GM23338 (cell line): ENCODE measurements at regions not wholly inside any gene's neighbourhood (a gene's known extent, or its start where the extent isn't known, plus 50 kb on each side); places are given as distances from the start of the nearest gene placed in this dataset.

Source experiments
- ATAC-seq: fragments of 200-7000 bp; cut with Tn5 transposase; 3 replicates; pipeline ENCODE4 v1.9.1; 2020
- DNase-seq: peaks from one replicate; pipeline ENCODE4 v3.0.0-alpha.2; 2015; ENCODE audit warnings: low spot score
- H2AFZ ChIP-seq: fragments of 200-600 bp; sonication (generic); 2 replicates; pipeline ENCODE4 v1.8.0; 2016; ENCODE audit warnings: antibody characterized with exemption, mild to moderate bottlenecking, moderate library complexity
- H3F3A ChIP-seq: fragments of 200-600 bp; sonication (generic); replicated peaks from 2 replicates; pipeline ENCODE4 v1.8.0; 2017; ENCODE audit warnings: antibody characterized with exemption, mixed run types, low read depth
- H3K27ac ChIP-seq: fragments of 200-600 bp; sonication (generic); 2 replicates; pipeline ENCODE4 v1.6.1; 2016; ENCODE audit warnings: low read depth
- H3K27me3 ChIP-seq: fragments of 200-600 bp; sonication (generic); 2 replicates; pipeline ENCODE4 v1.8.0; 2016; ENCODE audit warnings: mild to moderate bottlenecking, mixed run types, moderate library complexity; ENCODE audit not compliant: insufficient read depth
- H3K36me3 ChIP-seq: fragments of 200-600 bp; sonication (generic); 2 replicates; pipeline ENCODE4 v1.8.0; 2016; ENCODE audit warnings: mild to moderate bottlenecking; ENCODE audit not compliant: insufficient read depth
- H3K4me1 ChIP-seq: fragments of 200-600 bp; sonication (generic); 2 replicates; pipeline ENCODE4 v1.8.0; 2016; ENCODE audit warnings: mild to moderate bottlenecking, moderate library complexity; ENCODE audit not compliant: insufficient read depth
- H3K4me2 ChIP-seq: fragments of 200-600 bp; sonication (generic); 2 replicates; pipeline ENCODE4 v1.7.1; 2017; ENCODE audit warnings: mixed run types
- H3K4me3 ChIP-seq: fragments of 200-600 bp; sonication (generic); 2 replicates; pipeline ENCODE4 v1.6.1; 2016; ENCODE audit warnings: mixed run types
- H3K79me2 ChIP-seq: fragments of 200-600 bp; sonication (generic); replicated peaks from 2 replicates; pipeline ENCODE4 v1.8.0; 2017; ENCODE audit warnings: mild to moderate bottlenecking; ENCODE audit not compliant: insufficient read depth
- H3K9me2 ChIP-seq: fragments of 200-600 bp; sonication (generic); 2 replicates; pipeline ENCODE4 v1.8.0; 2017; ENCODE audit not compliant: insufficient read depth
- H4K20me1 ChIP-seq: fragments of 200-600 bp; sonication (generic); replicated peaks from 2 replicates; pipeline ENCODE4 v1.8.0; 2017; ENCODE audit warnings: mild to moderate bottlenecking; ENCODE audit not compliant: insufficient read depth
- H3K27ac Mint-ChIP-seq: 2 replicates; pipeline ENCODE4 v1.8.0; 2020; ENCODE audit warnings: inconsistent platforms, mild to moderate bottlenecking, moderate library complexity, mixed read lengths
- H3K27me3 Mint-ChIP-seq: 3 replicates; pipeline ENCODE4 v1.8.0; 2022; ENCODE audit warnings: low read depth, mild to moderate bottlenecking, moderate library complexity, mixed read lengths, inconsistent platforms; ENCODE audit not compliant: insufficient read depth, poor library complexity
- H3K36me3 Mint-ChIP-seq: 3 replicates; pipeline ENCODE4 v1.8.0; 2021; ENCODE audit warnings: low read depth, mild to moderate bottlenecking, inconsistent platforms, moderate library complexity, mixed read lengths
- H3K4me1 Mint-ChIP-seq: 3 replicates; pipeline ENCODE4 v1.8.0; 2020; ENCODE audit warnings: mild to moderate bottlenecking, inconsistent platforms, mixed read lengths
- H3K4me3 Mint-ChIP-seq: 3 replicates; pipeline ENCODE4 v1.8.0; 2021; ENCODE audit warnings: moderate library complexity, mild to moderate bottlenecking, inconsistent platforms, mixed read lengths
- H3K9me3 Mint-ChIP-seq: 3 replicates; pipeline ENCODE4 v1.8.0; 2020; ENCODE audit warnings: moderate library complexity, mild to moderate bottlenecking, inconsistent platforms, mixed read lengths
- JUNB ChIP-seq: IDR thresholded peaks from one replicate; pipeline ENCODE4 v1.6.1; 2016; ENCODE audit warnings: antibody characterized with exemption; ENCODE audit not compliant: unreplicated experiment
- NANOG ChIP-seq: IDR thresholded peaks from 2 replicates; pipeline ENCODE4 v1.6.1; 2016; ENCODE audit warnings: antibody characterized with exemption, borderline replicate concordance
- POLR2AphosphoS5 ChIP-seq: IDR thresholded peaks from 2 replicates; pipeline ENCODE4 v1.6.1; 2016; ENCODE audit warnings: antibody characterized with exemption, low read depth
- REST ChIP-seq: IDR thresholded peaks from one replicate; pipeline ENCODE4 v1.6.1; 2018; ENCODE audit warnings: antibody characterized with exemption; ENCODE audit not compliant: unreplicated experiment
- ZNF114 ChIP-seq: fragments of 250-450 bp; sonication (Bioruptor Pico); IDR thresholded peaks from 2 replicates; pipeline ENCODE4 v1.5.0; 2020; ENCODE audit warnings: mild to moderate bottlenecking, moderate library complexity
- ZNF331 ChIP-seq: fragments of 250-450 bp; sonication (Bioruptor Pico); IDR thresholded peaks from 2 replicates; pipeline ENCODE4 v1.5.0; 2020; ENCODE audit warnings: low read depth, mild to moderate bottlenecking, moderate library complexity
- TF ChIP-seq, protein P1 (sequence below): fragments of 250-450 bp; sonication (Bioruptor Pico); IDR thresholded peaks from 2 replicates; pipeline ENCODE4 v1.5.0; 2020; ENCODE audit warnings: mild to moderate bottlenecking, moderate library complexity
- TF ChIP-seq, protein P2 (sequence below): IDR thresholded peaks from 2 replicates; pipeline ENCODE4 v1.6.1; 2016; ENCODE audit warnings: antibody characterized with exemption
- TF ChIP-seq, protein P3 (sequence below), 2 experiments: fragments of 200-600 bp in 1 of 2; sonication (generic) in 1 of 2; conservative IDR thresholded peaks; 2 replicates each; pipeline versions ENCODE4 v1.5.1 to v1.6.1; 2016 to 2017; ENCODE audit warnings: antibody characterized with exemption in 2 of 2, low read depth in 2 of 2, mild to moderate bottlenecking in 2 of 2, moderate library complexity in 1 of 2

DNA sequence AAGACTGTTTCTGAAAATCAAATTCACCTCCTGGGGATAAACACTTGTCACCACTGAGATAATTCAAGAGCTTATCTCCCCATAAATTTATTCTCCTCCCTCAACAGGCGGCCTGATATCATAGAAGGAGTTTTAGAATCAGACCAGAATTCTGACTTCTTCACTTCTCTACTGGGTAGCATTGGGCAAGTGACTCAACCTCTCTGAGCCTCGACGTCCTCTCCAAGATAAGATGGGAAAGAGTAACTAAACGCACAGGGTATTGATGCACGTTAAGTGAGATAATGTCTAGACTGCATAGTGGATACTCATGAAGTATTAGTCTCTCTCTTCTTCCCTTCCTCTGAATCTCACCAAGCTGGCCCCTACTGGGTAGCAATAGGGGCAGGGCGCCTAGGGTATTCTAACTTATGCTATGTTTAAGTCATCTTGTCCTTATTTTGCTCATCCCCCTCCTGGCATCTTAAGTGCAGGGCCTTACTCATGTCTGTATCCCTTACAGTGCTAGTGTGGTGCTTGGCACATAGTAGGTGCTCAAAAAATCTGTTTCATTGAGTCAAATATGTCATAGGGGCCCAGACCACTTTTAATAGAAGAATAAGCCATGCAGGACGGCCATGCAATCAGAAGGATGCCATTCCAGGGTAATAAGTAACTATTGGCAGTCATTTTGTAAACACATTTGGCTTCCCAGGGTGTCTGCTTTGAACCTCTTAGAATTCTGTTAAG, 476.4 kb upstream of the CCL2 start:
- Histone ChIP-seq H3K4me2 (no peak overlapping the region), H3K9me2 (no peaks in the 10 kb centered on the region), H3F3A (no peaks in the 10 kb centered on the region), H3K79me2 (no peaks in the 10 kb centered on the region), H2AFZ (no peak overlapping the region), H3K4me3 (no peak overlapping the region), H4K20me1 (no peaks in the 10 kb centered on the region), H3K4me1 (no peaks in the 10 kb centered on the region), H3K27ac (no peak overlapping the region), H3K27me3 (no peaks in the 10 kb centered on the region), H3K36me3 (no peaks in the 10 kb centered on the region)
- Mint-ChIP-seq H3K4me1 (peaks cover 5% of the 10 kb centered on the region; the same call in 1 of the 3 replicates), H3K27me3 (peaks cover 6% of the 10 kb centered on the region), H3K36me3 (no peaks in the 10 kb centered on the region), H3K27ac (no peak overlapping the region), H3K4me3 (no peak overlapping the region), H3K9me3 (no peaks in the 10 kb centered on the region)
- no peak for DNase-seq
- ATAC-seq = no peak
- TF ChIP-seq ZNF114 (no peak), ZNF331 (CRISPR knock-in tag) (no peak), REST (no peak), NANOG (no peak), JUNB (no peak), POLR2AphosphoS5 (no peak)
- TF ChIP-seq, protein P1, sequence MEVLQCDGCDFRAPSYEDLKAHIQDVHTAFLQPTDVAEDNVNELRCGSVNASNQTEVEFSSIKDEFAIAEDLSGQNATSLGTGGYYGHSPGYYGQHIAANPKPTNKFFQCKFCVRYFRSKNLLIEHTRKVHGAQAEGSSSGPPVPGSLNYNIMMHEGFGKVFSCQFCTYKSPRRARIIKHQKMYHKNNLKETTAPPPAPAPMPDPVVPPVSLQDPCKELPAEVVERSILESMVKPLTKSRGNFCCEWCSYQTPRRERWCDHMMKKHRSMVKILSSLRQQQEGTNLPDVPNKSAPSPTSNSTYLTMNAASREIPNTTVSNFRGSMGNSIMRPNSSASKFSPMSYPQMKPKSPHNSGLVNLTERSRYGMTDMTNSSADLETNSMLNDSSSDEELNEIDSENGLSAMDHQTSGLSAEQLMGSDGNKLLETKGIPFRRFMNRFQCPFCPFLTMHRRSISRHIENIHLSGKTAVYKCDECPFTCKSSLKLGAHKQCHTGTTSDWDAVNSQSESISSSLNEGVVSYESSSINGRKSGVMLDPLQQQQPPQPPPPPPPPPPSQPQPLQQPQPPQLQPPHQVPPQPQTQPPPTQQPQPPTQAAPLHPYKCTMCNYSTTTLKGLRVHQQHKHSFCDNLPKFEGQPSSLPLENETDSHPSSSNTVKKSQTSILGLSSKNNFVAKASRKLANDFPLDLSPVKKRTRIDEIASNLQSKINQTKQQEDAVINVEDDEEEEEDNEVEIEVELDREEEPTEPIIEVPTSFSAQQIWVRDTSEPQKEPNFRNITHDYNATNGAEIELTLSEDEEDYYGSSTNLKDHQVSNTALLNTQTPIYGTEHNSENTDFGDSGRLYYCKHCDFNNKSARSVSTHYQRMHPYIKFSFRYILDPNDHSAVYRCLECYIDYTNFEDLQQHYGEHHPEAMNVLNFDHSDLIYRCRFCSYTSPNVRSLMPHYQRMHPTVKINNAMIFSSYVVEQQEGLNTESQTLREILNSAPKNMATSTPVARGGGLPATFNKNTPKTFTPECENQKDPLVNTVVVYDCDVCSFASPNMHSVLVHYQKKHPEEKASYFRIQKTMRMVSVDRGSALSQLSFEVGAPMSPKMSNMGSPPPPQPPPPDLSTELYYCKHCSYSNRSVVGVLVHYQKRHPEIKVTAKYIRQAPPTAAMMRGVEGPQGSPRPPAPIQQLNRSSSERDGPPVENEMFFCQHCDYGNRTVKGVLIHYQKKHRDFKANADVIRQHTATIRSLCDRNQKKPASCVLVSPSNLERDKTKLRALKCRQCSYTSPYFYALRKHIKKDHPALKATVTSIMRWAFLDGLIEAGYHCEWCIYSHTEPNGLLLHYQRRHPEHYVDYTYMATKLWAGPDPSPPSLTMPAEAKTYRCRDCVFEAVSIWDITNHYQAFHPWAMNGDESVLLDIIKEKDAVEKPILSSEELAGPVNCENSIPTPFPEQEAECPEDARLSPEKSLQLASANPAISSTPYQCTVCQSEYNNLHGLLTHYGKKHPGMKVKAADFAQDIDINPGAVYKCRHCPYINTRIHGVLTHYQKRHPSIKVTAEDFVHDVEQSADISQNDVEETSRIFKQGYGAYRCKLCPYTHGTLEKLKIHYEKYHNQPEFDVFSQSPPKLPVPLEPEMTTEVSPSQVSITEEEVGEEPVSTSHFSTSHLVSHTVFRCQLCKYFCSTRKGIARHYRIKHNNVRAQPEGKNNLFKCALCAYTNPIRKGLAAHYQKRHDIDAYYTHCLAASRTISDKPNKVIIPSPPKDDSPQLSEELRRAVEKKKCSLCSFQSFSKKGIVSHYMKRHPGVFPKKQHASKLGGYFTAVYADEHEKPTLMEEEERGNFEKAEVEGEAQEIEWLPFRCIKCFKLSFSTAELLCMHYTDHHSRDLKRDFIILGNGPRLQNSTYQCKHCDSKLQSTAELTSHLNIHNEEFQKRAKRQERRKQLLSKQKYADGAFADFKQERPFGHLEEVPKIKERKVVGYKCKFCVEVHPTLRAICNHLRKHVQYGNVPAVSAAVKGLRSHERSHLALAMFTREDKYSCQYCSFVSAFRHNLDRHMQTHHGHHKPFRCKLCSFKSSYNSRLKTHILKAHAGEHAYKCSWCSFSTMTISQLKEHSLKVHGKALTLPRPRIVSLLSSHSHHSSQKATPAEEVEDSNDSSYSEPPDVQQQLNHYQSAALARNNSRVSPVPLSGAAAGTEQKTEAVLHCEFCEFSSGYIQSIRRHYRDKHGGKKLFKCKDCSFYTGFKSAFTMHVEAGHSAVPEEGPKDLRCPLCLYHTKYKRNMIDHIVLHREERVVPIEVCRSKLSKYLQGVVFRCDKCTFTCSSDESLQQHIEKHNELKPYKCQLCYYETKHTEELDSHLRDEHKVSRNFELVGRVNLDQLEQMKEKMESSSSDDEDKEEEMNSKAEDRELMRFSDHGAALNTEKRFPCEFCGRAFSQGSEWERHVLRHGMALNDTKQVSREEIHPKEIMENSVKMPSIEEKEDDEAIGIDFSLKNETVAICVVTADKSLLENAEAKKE (CRISPR knock-in tag) = no peak
- TF ChIP-seq, protein P2, sequence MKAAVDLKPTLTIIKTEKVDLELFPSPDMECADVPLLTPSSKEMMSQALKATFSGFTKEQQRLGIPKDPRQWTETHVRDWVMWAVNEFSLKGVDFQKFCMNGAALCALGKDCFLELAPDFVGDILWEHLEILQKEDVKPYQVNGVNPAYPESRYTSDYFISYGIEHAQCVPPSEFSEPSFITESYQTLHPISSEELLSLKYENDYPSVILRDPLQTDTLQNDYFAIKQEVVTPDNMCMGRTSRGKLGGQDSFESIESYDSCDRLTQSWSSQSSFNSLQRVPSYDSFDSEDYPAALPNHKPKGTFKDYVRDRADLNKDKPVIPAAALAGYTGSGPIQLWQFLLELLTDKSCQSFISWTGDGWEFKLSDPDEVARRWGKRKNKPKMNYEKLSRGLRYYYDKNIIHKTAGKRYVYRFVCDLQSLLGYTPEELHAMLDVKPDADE = no peak
- TF ChIP-seq, protein P3, sequence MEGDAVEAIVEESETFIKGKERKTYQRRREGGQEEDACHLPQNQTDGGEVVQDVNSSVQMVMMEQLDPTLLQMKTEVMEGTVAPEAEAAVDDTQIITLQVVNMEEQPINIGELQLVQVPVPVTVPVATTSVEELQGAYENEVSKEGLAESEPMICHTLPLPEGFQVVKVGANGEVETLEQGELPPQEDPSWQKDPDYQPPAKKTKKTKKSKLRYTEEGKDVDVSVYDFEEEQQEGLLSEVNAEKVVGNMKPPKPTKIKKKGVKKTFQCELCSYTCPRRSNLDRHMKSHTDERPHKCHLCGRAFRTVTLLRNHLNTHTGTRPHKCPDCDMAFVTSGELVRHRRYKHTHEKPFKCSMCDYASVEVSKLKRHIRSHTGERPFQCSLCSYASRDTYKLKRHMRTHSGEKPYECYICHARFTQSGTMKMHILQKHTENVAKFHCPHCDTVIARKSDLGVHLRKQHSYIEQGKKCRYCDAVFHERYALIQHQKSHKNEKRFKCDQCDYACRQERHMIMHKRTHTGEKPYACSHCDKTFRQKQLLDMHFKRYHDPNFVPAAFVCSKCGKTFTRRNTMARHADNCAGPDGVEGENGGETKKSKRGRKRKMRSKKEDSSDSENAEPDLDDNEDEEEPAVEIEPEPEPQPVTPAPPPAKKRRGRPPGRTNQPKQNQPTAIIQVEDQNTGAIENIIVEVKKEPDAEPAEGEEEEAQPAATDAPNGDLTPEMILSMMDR (conservative IDR thresholded peaks at IDR 0.05; ENCODE audit: low read depth in 2 of 2) = no peak
